Lung microvascular endothelial cell (primary cell): ENCODE measurements at regions not wholly inside any gene's neighbourhood (a gene's known extent, or its start where the extent isn't known, plus 50 kb on each side); places are given as distances from the start of the nearest gene placed in this dataset.
"Not testable (repeated sequence)": the region's sequence is repeated elsewhere in the genome, so short reads cannot be mapped to it uniquely, and the experiment has no call there.

Experiments
- DNase-seq, 2 donors: peaks; one replicate each; pipeline versions ENCODE4 v3.0.0 to v3.0.0-alpha.2; 2010; ENCODE audit warnings: low read depth in 2 of 2

- no peak for DNase-seq
Observed at GRCh38 chr20:51126337-51126736, 103.4 kb upstream of the KCNG1 start.

- no peak for DNase-seq
Observed at GRCh38 chr20:51125780-51126179, 102.9 kb upstream of the KCNG1 start.

GRCh38 chr20:51125105-51125504, 102.2 kb upstream of the KCNG1 start:
- no peak for DNase-seq

GRCh38 chr20:51123887-51124286, 101.0 kb upstream of the KCNG1 start:
- not testable (repeated sequence) for DNase-seq

DNA sequence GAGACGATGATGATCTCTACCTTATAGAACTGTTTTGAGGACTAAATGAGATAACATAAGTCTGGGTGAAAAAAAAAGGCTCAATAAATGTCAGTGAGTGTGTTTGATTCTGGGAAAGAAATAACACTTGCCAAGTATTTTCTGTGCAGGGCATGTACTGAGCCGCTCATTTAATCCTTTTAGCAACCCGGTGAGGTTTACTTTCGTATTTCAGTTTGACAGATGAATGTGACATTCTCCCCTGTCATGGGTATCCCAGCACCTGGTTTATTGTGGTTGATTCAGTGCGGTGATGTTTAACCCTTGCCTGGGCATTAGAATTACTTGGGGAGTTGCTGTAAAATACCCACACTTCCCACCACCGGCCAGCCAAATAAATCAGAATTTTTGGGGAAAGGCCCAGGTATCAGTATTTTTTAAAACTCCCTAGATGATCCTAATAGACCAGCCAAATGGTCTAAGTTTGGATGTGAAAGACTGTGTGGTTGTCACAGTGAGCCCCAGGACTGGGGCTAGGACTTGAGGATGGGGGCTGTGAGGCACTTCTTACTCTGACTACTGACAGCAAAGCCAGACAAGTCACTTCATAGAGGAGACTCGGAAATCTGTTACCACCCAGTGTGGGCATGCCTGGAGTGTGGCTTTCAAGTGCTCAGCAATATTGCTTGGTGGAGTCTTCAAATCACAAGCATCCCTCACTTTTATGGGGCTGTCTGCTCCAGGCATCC, 100.2 kb upstream of the KCNG1 start:
- DNase-seq = no peak

GRCh38 chr20:51121901-51122412, 99.0 kb upstream of the KCNG1 start:
- no peak for DNase-seq

DNA sequence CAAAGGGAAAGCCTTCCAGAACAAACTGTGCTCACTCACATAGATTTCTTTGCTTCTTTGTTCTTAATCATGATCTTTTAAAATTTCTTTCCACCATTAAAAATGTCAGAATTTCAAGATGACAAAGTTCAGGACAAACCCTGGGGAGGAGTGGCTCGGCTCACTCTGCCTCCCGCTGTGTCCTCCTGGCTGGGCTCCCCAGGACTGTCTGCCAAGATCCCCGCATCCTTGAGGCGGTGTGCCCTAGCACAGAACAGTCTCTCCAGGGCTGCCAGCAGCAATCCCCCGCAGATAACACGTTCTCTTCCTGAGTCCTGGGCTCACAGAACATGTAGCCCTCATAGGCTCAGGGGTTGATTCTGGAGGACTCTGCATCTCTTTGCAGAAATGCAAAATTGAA, 98.4 kb upstream of the KCNG1 start:
- DNase-seq = no peak

DNA sequence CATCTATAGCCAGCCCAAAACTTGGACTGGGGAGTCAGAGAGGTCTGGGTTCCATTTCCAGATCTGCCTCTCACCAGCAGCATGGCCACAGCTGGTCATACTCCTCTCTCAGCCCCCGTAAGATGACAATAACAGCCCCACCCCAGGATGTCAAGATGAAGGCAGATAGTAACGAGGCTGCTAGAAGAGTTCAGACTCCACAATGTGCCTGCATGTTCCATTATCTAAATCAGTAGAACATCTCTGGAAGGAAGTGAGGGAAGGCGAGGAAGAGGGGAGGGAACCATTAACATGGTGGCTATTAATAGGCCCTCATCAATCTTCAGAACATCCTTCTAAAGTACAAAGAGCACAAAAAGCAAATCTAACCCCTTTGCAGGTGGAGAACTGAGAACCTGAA, 98.0 kb upstream of the KCNG1 start:
- DNase-seq = no peak

GRCh38 chr20:51120438-51120837, 97.5 kb upstream of the KCNG1 start:
- no peak for DNase-seq

DNA sequence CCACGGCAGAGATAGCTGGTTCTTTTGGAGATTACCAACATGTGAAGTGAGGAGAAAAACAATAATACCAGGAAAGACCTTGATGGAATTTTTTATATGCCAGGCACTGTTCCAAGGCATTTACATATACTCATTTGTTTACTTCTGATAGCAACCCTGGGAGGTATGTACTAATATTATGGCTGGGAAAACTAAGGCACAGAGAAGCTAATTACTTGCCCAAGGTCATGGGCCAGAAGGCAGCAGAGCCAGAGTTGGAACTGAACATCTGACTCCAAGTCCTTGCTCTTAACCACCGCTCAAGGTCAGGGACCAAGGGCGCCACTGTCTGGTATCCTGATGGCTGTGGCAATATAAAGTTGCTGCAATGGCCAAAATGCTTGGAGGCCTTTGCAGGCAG, 97.0 kb upstream of the KCNG1 start:
- no peak for DNase-seq

DNA sequence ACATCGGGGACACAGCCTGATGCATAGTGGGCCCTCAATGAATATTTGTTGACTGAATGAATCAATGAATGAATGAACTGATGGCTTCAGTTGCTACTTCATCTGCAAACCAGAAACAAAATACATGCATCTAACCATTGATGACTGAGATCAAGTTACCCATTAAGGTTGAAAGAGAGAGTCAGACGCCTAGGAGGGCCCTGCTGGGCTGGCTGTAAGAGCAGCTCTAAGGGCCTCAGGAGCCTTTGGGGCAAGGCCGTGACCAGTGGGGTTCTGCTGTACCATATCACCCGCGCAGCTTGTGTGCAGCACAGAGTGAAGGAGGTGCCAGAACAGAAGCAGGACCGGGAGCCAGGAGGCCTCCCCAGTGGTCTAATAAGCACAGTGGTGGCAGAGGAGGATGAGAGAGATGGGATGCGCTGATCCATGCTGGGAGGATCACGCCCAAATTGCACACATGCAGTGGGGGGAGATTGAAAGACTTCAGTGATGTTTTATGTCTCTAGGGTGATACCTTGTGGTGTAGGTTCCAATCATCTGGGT, 96.1 kb upstream of the KCNG1 start:
- no peak for DNase-seq

GRCh38 chr20:51118216-51118615, 95.3 kb upstream of the KCNG1 start:
- DNase-seq = no peak

DNA sequence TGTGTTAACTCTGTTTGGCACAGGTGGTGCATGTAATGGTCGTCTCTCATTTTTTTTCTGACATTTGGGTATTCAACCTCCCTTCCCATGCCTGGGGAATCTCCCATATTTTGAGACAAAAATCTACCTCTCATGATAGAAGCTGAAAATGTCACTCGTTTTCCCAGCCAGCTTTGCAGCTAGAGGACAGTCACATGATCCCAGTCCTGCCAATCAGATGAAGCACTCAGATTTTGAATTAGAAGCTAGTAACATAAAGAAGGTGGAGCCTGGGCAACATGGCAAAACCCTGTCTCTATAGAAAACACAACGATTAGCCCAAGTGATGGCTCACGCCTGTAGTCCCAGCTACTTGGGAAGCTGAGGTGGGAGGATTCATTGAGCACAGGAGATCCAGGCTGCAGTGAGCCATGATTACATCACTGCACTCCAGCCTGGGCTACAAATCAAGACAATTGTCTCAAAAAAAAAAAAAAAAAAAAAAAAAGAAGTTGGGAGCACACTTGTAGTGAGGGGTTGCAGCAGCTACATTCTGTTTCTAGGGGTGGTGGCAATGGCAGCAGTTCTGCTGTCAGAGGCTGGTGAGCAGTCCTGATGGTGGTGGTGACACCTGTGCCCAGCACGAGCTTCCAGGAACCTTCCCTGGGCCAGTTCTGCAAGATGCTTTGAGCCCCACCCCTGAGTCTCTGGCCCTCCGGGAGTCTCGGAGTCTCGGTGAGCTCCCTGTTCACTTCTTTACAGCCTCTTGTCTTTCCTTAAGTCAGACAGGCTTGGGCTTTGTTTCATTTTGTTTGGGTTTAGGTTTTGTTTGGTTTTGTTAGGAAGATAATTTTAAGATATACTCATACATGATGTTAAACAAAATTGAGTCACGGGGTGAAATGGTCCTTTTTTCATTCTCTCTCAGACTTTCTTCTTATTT, 94.1 kb upstream of the KCNG1 start:
- DNase-seq = no peak

- no peak for DNase-seq
Observed at GRCh38 chr20:51111290-51111689, 88.4 kb upstream of the KCNG1 start.

DNA sequence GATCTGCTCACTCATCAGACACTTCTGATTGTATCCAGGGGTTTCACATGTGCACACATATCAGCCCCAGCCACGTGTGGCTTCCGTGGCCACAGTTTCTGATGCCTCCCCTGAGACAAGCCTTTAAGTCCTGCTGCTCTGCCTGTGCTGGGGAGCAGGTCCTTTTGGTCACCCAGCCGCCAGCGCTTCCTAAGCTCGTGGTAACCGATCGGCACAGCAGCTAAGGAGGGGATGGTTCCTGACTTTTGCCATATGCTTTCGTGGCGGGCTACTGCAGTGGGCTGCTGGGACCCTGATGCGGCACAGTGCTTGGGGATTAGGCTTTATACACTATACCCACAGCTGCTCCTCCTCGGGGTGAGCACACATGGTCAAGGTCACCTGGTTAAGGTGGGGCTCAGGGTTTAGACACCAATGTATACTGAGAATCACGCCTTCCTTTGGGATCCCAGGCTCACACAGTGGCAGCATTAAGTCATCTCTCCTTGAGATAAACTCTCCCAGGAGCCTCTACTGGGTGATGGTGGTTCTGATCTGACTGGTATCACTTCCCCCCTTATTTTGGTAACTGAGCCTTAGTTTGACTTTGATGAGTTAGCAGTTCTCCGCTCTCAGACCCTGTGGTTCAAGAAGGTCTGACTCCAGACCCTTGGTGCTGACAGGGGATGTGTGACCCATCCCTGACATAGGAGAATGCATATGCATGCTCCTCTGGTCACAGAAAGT, 85.9 kb upstream of the KCNG1 start:
- DNase-seq = no peak

DNA sequence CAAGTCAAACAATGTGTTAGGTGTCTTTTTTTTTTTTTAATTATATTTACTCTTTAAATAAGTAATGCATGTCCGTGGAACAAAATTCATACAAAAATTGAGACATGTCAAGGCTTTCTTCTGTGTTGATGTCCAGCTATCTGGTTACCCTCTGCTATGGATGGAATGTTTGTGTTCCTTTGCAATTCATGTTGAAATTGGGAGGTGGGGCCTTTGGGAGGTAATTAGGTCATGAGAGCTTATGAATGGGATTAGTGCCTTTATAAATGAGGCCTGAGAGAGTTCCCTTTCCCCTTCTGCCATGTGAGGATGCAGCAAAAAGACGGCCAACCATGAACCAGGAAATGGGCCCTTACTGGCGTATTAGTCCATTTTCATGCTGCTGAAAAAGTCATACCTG, 83.1 kb upstream of the KCNG1 start:
- DNase-seq = no peak

DNA sequence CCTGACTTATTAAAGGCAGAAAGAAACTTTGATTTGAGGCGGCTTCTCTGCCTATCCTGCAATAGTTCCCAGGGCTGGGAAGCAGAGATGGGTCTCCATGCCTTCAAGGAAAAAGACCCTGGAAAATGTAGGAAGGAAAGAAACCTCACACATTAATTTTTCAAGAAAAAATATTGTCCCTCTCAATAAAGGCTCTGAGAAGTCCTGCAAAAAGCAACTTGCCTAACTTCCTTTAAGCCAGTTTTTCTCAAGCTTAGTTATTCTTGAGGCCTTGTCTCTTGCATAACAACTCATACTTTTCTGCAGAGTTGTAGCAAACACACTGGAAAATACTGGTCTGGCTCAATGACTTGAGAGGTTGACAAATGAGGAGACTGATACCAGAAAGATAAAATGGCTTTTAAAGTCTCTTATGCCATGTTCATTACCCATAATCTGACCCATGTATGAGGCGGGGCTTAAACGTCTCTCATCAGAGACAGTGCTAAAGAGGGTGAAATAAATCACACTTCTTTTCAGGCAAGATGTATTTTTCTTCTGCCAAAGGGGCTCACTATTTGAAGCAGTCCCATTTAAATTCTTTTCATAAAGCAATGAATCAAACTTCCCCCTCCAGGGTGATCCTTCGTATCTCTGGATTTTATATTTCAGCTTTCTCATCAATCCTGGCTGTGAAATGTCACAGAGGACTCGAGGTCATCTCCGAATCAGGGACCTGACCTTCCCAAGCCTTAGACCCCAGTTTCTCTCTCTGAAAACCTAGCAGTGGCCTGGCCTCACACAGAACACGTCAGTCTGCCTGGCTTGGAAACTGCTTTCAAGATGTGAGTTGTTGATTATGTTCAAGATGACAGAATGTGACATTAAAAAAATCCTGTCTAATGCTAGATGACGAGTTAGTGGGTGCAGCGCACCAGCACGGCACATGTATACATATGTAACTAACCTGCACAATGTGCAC, 82.3 kb upstream of the KCNG1 start:
- DNase-seq = no peak

GRCh38 chr20:51100617-51101016, 77.7 kb upstream of the KCNG1 start:
- no peak for DNase-seq

DNA sequence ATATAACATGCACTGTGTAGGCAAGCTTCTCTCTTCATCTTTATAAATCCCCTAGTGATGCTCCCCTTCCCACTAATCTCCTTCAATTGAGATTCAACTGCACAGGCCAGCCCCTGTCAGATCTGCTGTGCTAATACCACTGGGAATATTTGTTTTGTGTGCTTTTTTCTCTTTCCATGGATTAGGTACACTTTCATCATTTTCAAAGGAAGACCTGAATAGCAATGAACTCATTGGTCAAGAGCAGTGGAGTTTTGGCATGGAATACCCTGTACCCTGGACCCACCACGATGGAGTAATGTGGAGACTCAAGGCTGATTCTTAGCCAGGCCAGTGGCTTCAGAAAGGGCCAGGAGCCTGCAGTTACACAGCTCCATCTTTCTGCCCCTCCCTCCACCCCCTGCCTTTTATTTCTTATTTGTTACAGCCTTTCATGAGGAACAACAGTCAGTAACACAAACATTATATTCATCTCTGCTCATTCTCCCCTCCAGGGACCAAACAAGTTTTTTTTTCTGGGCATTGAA, 75.4 kb upstream of the KCNG1 start:
- no peak for DNase-seq
